Tibial nerve (tissue), 4 donors: ENCODE measurements at regions not wholly inside any gene's neighbourhood (a gene's known extent, or its start where the extent isn't known, plus 50 kb on each side); places are given as distances from the start of the nearest gene placed in this dataset.

Source experiments
- CTCF ChIP-seq, 5 experiments: fragments of 200-600 bp in 3 of 5; fragments of 450-650 bp in 2 of 5; sonication (generic) in 3 of 5; IDR thresholded peaks; one replicate each; pipeline ENCODE4 v1.5.1; 2016 to 2019; ENCODE audit warnings: antibody characterized with exemption in 5 of 5, mild to moderate bottlenecking in 3 of 5, moderate library complexity in 2 of 5
- EP300 ChIP-seq, 2 donors: sonication (generic); formaldehyde crosslinking; IDR thresholded peaks; one replicate each; pipeline ENCODE4 v1.6.1; 2017; ENCODE audit warnings: antibody characterized with exemption in 2 of 2, mild to moderate bottlenecking in 1 of 2

- no peak for TF ChIP-seq CTCF (IDR thresholded peaks at IDR 0.05)
- peak in 1 of 2 donors; percentile 20 for TF ChIP-seq EP300 (IDR thresholded peaks at IDR 0.05)
Observed at GRCh38 chr21:28127175-28127785, 865.4 kb downstream of the LTN1 start.
